ENCODE measurements at regions not wholly inside any gene's neighbourhood (a gene's known extent, or its start where the extent isn't known, plus 50 kb on each side); places are given as distances from the start of the nearest gene placed in this dataset.

- TF ChIP-seq CTCF (tag by site-specific recombination; IDR thresholded peaks at IDR 0.05) (no peak), BCL11B (tag by site-specific recombination; IDR thresholded peaks at IDR 0.05; ENCODE audit: low read depth) (no peak), ZNF311 (tag by site-specific recombination; IDR thresholded peaks at IDR 0.05; ENCODE audit: borderline replicate concordance) (no peak), ZNF24 (tag by site-specific recombination; IDR thresholded peaks at IDR 0.05) (no peak), ZSCAN30 (tag by site-specific recombination; IDR thresholded peaks at IDR 0.05) (no peak), ELK4 (IDR thresholded peaks at IDR 0.05; ENCODE audit: borderline replicate concordance, low read depth, low read length) (no peak)
Observed at GRCh38 chr6:120214088-120214499, 864.5 kb upstream of the MAN1A1 start.

Data from HEK293 (cell line).